ENCODE measurements at regions not wholly inside any gene's neighbourhood (a gene's known extent, or its start where the extent isn't known, plus 50 kb on each side); places are given as distances from the start of the nearest gene placed in this dataset.
"Not testable (repeated sequence)": the region's sequence is repeated elsewhere in the genome, so short reads cannot be mapped to it uniquely, and the experiment has no call there.

DNA sequence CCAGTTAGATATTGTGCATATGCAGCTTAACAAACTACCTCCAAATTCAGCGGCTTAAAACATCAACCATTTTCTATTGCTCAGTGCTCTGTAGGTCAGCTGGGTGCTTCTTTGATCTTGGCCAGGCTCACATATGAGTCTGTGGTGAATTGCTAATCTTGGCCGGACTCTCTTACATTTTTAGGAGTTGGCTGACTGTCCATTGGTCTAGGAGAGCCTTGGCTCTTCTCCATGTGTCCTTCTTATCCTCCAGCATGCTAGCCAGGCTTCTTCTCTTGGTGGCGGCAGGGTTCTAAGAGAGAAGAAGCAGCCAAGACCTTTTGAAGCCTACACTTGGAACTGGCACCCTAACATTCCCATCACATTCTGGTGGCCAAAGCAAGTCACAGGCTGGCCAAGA is 174.3 kb upstream of the PWP1 start:
- in situ Hi-C loops (cut with HindIII; ENCODE audit: low sequenced_read_pairs), result loop anchor here (5.0 kb wide), 1 partner anchor 79 kb away; no protein-coding TSS in a partner anchor

DNA sequence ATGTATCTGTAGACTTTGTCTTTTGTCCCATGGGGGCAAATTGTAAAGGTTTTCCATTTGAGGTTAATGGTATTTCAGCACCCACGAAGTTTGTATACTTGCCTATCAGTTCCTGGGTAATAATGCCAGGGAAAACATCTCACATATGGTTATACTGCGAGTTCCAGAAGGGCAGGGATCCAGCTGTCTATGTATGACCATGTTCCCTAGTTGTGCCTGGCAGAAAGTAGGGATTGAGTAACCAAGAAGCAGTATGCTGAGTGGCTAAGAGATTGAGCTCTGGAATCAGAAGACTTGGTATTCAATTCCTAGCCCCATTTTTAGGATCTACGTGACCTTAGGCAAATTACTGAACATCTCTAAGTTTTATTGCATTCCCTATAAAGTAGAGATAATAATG is 173.2 kb upstream of the PWP1 start:
- in situ Hi-C loops (cut with HindIII; ENCODE audit: low sequenced_read_pairs), result loop anchor here (5.0 kb wide), 1 partner anchor 80 kb away; no protein-coding TSS in a partner anchor

DNA sequence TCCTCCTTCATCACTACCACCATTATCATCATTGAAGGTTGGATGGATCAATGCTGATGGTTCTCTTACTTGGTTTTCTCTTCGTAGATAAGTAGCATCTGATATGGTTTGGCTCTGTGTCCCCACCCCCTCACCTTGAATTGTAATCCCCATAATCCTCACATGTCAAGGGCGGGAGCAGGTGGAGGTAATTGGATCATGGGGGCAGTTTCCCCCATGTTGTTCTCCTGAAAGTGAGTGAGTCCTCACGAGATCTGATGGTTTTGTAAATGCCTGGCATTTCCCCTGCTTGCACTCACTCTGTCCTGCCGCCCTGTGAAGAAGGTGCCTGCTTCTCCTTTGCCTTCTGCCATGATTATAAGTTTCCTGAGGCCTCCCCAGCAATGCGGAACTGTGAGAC is 172.4 kb upstream of the PWP1 start:
- in situ Hi-C loops (cut with HindIII; ENCODE audit: low sequenced_read_pairs), result loop anchor here (5.0 kb wide), 1 partner anchor 81 kb away; no protein-coding TSS in a partner anchor

DNA sequence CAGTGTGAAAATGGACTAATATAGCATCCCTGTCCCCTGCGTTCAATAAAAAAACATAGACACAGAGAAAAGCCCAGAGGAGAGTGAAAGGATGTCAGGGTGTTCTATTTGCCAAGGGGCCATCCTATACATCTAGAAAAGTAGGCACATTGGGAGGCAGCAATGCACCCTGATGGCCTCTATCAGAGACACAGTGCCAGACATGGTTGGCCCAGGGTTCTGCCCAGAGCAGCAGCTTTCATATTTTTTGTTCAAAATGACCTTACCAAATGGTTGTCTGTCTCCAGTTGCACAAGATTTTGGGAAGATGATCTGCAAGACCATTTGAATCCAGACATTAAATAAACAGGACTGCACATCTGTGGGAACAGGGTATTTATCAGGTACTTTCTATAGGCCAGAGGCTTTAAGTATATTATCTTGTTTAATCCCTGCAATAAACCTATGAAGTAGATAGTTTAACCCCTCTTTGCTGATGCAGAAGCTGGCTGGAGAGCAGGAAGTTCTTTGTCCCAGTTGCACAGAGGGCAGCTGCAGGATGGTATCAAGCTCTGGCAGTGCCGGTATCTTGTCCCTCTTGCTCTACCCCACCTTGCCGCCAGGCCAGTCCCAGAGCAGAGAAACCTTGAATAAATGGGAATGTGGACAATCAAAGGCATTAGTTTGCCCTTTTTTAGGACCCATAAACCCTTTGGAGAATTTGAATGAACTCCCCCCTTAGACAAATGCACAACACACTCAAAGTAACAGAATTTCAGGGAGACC is 171.8 kb upstream of the PWP1 start:
- in situ Hi-C loops (cut with HindIII; ENCODE audit: low sequenced_read_pairs), result loop anchor here (5.0 kb wide), 1 partner anchor 82 kb away; no protein-coding TSS in a partner anchor

DNA sequence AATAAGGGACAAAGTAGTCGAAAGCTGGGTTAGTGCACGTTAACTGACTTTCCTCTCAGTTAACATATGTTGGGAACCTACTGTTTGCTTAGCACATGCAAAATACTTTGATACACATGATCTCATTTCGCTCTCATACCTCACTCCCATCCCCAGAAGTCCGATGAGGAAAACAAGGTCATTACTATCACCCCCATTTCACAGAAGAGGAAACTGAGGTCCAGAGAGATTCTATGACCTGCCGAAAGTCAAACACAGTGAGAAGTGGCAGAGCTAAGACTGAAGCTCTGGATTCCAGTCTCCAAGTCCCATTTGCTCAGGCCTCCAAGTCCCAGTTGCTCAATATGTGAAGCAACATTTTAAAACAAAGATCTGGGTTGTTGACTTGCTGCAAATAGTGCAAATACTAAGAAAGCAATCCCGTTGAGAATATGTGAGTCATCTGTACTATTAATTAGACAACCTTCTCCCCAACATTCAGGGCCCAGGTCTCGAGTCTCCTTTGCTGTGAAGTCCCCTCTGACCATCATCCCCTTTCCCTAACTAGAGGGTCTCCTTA is 170.6 kb upstream of the PWP1 start:
- in situ Hi-C loops (cut with HindIII; ENCODE audit: low sequenced_read_pairs), result loop anchor here (5.0 kb wide), 1 partner anchor 83 kb away; no protein-coding TSS in a partner anchor

DNA sequence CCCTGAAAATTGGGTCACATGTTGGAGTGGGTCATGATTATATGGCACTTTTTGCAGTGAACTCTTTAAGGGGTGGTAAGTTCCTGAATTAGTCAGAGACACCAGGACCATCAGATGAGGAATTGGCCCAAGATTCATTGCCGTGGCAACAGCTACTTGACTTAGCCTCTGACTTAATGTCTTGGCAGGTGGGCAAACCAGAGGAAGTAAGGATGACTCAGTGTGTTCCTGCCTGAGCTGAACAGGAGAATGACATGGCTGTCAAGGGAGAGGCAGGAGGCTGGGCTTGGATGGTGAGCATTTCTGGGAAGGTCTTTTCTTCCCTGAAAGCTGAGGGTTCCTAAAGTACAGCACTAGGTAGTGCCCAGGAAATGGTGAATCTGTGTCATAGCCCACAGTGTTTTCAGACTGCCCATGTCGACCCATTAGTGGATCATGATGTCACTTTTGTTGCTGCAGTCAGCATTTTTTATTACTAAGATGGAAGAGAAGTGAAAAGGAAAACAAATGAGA is 170.1 kb upstream of the PWP1 start:
- in situ Hi-C loops (cut with HindIII; ENCODE audit: low sequenced_read_pairs), result no loop called here

DNA sequence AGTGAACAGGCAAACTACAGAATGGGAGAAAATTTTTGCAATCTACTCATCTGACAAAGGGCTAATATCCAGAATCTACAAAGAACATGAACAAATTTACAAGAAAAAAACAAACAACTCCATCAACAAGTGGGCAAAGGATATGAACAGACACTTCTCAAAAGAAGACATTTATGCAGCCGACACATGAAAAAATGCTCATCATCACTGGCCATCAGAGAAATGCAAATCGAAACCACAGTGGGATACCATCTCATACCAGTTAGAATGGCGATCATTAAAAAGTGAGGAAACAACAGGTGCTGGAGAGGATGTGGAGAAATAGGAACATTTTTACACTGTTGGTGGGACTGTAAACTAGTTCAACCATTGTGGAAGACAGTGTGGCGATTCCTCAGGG is 167.8 kb upstream of the PWP1 start:
- in situ Hi-C loops (cut with HindIII; ENCODE audit: low sequenced_read_pairs), result not testable (repeated sequence)

DNA sequence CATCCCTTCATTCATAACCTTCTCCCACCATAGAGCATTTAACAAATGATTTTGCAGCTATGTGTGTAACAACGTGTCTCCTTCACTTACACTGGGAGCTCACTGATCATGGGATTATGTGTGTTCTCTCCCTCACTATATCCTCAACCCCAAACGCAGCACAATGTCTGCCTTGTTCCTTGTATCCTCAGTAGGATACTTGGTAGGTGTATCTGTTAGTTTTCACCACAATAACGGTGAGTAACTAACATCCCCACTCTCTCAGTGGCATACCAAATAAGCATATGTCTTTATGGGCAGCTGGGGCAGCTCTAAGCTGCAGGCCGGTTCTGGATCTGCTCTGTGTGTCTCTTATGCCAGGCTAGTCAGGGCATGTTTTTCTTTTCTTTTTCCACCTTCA is 166.7 kb upstream of the PWP1 start:
- in situ Hi-C loops (cut with HindIII; ENCODE audit: low sequenced_read_pairs), result no loop called here

DNA sequence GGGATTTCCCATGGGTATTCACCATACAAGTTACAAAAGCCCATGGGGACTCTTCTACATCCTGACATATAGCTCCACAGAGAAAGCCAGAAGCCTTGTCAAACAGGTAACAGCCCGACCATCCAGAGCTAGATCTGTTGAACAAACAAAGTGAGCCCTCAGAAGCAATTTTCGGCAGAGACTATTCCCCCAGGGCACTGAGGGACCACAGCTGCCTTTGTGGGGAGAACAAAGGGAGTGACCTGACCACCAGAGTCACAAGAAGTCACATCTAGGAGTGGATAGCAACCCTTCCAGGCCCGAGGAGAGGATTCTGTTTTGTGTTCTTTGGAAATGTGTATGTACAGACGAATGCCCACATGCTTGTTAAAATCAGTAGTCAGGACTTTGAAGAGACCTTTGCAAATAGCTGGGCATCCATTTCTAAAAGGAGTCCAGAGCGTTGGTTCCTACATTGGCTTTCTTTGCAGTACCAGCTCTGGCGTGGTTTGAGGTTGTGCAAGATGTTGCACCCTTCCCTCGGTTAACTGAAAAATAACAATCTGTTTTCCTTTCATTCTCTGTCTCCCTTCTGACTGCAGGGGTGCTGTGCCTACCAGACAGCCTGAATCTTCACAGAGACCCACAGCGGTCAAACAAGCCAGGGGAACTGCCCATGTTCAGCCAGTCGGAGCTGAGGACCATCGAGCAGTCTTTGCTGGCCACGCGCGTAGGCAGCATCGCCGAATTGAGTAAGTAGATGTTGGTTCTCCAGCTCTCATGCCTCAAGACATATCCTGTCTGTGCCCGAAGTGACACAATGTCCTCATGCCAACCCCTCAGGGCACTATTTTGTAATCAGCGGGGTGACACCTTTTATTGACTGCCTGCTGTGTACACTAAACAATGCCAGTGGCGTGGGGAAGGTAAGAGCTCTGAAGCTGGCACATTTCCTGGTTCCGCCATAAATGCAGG is 165.4 kb upstream of the PWP1 start:
- in situ Hi-C loops (cut with HindIII; ENCODE audit: low sequenced_read_pairs), result no loop called here

DNA sequence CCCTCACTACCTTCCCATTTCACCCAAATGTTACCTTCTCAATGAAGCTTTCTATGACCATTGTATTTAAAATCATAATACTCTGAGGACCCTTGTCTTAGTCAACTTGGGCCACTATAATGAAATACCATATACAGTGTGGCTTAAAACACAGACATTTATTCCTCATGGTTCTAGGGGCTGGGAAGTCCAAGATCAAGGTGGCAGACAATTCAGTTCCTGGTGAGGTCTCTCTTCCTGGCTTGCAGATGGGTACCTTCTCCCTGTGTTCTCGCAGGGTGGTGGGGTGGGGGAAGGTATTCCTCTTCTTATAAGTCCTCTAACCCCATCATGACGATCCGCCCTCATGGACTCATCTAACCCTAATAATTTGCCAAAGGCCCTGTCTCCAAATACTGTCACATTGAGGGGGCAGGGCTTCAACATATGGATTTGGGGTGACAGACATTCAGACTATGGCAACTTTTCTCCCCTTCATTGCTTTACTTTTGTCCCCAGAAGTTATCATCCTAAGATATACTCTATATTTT is 163.7 kb upstream of the PWP1 start:
- in situ Hi-C loops (cut with HindIII; ENCODE audit: low sequenced_read_pairs), result no loop called here

DNA sequence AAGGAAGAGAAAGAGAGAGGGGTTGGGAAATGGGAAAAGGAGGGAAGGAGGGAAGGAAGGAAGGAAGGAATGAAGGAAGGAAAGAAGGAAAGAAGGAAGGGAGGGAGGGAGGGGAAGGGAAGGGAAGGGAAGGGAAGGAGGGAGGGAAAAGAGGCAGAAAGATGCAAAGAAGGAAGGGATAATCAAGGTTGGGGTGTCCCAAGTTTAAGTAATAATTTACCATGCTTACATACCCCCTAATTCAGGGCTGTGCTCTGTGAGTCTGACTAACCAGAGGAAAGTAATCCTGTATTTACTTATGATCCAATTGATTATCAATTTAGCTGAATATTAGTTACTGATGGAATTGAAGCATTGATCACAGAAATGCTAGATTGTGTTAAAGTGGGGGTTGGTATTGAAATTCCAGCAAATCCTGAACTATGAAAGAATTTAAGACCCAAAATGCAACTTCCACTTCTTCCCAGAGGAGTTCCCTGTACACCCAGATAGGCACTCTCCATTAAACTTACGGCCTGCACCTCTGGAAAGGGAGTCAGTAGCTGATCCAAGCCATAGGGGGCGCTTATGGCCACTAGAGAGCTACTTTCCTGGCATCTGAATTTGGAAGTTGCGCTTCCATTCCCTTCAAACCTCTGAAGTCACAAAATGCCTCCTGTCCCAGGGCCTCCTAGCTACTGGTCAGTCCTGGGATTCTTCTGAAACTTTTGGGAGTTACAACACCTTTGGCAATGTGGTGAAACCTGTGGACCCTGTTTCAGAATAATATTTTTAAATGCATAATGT is 162.7 kb upstream of the PWP1 start:
- in situ Hi-C loops (cut with HindIII; ENCODE audit: low sequenced_read_pairs), result no loop called here

DNA sequence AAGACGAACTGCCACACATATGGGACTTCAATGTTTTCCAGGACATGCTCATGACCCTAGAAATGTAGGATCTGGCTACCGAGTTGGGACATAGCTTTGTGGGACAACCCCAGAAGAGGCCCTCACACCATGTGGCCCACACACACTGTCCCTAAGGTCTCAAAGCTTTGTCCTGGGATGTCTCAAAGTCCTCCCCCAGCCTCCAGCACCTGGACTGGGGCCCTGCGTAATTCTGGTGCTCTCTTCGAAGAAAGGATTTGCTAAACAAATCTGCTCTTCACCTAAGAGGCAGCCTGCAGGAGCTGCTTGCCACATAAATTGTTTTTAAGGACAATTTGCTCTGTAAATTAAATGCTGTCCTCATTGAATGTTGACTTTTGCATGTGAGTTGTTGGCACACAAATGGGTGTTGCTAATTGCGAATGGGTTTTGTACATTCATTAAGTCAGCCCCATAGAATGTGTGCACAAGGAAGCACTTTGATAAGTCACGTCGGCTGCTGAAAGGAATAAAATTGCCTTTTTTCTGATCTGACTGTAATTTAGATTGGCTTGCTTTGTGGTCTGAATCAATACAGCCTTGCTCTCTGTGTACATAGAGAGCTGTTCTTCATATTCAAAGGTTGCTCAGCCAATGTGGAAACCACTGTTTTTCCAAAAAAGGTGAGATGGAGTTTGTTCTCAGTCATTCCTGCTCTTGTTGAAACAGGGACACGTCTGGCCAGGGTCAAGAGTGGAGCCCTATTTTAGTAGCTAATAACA is 161.6 kb upstream of the PWP1 start:
- in situ Hi-C loops (cut with HindIII; ENCODE audit: low sequenced_read_pairs), result no loop called here

DNA sequence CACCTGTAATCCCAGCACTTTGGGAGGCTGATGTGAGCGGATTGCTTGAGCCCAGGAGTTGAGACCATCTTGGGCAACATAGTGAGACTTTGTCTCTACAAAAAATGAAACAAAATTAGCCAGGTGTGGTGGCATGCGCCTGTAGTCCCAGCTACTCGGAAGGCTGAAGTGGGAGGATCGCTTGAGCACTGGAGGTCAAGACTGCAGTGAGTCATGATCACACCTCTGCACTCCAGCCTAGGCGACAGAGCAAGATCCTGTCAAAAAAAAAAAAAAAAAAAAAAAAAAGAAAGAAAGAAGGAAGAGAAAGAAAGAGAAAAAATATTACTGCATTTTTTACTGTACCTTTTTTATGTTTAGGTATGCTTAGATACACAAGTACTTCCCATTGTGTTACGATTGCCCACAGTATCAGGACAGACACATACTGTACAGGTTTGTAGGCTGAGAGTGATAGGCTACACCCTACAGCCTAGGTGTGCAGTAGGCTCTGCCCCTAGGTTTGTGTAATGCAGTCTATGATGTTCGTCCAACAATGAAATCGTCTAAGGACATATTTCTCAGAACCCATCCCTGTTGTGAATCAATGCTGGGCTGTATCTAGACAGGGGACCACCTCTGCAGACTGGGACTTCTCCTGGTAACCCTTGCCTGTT is 160.4 kb upstream of the PWP1 start:
- in situ Hi-C loops (cut with HindIII; ENCODE audit: low sequenced_read_pairs), result no loop called here

DNA sequence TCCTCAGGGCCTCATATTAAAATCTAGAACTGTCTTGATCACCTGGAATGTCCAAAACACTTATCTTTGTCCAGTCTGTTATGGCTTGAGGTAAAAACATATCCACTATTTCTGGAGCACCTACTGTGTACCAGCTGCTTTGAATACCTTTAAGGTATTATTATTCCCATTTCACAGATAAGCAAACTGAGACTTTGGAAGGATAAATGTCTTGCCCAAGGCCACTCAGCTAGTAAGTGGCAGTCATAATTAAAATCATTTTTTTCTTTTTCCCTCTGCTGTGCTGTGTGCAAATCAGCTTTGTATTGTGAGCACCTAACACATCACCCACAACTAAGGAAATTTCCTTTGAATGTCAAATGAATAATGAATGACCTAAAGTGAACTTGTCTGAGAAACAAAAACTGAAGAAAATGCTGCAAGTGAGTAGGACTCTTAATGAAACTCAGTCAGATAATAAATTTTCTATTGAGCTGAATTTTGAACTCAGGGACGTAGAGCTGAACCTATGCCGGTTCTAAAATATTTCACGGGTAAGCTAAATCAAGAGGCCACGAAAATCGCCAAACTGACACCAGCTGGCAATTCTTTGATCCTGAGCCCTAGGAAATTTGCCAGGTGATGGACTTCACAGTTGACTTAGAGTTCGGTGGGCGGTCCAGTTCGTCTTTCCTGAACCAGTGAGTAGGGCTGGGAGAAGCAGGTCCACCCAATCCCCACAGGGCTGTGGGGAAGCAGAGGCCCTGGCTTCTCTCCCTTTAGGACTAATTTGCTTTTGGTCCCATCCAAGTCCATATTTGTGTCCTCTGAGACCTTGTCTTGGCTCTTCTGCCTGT is 159.7 kb upstream of the PWP1 start:
- in situ Hi-C loops (cut with HindIII; ENCODE audit: low sequenced_read_pairs), result no loop called here

DNA sequence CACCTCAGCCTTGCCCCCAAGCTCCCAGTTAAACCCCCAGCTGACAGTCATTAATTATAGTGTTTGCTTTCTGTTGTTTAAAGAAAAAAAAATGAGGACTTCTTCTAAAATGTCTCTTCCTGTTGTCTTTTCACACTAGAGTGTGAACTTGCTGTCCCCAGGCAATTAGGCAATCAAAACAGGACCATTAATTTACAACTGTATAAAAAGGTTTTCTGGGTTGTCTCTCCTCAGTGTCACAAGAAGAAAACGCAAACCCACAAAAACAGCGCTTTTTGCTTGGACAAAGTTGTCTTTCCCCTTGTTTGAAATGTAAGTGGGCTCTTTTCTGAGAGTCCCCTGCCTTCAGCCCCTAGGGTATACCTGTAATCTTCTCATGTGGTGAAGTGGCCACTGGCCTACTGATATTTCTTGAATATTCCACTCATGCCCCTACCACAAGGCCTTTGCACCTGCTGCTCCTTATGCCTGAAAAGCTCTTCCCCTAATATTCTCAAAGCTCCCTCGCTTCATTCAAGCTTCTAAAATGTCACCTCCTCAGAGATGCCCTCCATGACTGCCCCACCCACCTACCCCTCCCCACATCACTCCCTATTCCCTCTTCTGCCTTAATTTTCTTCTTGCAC is 158.9 kb upstream of the PWP1 start:
- in situ Hi-C loops (cut with HindIII; ENCODE audit: low sequenced_read_pairs), result no loop called here

DNA sequence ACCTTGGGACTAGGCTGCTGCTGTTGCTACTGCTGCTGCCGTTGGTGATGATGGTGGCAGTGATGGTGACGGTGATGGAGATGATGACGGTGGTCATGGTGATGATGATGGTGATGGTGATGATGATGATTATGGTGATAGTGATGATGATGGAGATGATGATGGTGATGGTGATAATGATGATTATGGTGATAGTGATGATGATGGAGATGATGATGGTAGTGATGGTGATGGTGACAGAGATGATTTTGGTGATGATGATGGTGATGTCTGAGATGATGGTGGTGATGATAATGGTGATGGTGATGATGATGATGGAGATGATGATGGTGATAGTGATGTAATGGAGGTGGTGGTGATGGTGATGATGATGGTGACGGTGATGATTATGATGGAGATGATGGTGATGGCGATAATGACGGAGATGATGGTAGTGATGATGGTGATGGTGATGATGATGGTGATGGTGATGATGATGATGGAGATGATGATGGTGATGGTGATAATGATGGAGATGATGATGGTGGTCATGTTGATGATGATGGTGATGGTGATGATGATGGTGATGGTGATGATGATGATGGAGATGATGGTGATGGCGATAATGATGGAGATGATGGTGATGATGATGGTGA is 156.8 kb upstream of the PWP1 start:
- in situ Hi-C loops (cut with HindIII; ENCODE audit: low sequenced_read_pairs), result no loop called here

DNA sequence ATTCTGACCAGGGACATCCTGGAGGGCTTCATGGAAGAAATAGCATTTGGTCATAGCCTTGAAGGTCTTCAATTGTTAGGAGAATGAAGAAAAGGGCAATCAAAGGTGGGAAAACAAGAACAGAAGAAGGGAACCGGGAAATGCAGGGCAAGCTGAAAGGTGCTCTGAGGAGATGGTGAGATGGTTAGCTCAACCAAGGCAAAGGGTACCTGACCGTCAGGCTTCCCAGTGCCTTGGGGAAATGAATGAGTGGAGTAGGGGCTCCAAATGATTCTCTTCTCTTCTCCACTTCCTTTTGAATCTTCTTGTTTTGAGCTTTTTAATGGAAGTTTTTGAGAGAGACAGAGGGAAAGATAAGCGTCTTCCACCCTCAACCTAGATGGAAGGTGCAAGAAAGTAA is 155.6 kb upstream of the PWP1 start:
- in situ Hi-C loops (cut with HindIII; ENCODE audit: low sequenced_read_pairs), result loop anchor here (5.0 kb wide), 1 partner anchor 58 kb away; no protein-coding TSS in a partner anchor

Measured in endothelial cell of hepatic sinusoid (primary cell).